Calu3 (cell line): ENCODE measurements at regions not wholly inside any gene's neighbourhood (a gene's known extent, or its start where the extent isn't known, plus 50 kb on each side); places are given as distances from the start of the nearest gene placed in this dataset.

Source experiments
- BruUV-seq: library from RNA; stranded (reverse); fragments of 400-500 nt; replicated peaks from 2 replicates; lab custom pipeline; 2021; lab: Mats Ljungman, UMichigan
- CTCF ChIA-PET: fragments of 300-600 bp; sonication (Branson Sonifier 250); formaldehyde crosslinking; loops from one replicate; lab custom pipeline; 2022; ENCODE audit warnings: antibody characterized with exemption; lab: Charles Lee
- DNase-seq: peaks from one replicate; pipeline ENCODE4 v3.0.0; 2022
- H3K27ac Mint-ChIP-seq: one replicate; pipeline ENCODE4 v1.8.0; 2022; ENCODE audit warnings: mixed read lengths; ENCODE audit not compliant: unreplicated experiment
- H3K27me3 Mint-ChIP-seq: one replicate; pipeline ENCODE4 v1.8.0; 2022; ENCODE audit warnings: mixed read lengths; ENCODE audit not compliant: unreplicated experiment
- H3K36me3 Mint-ChIP-seq: one replicate; pipeline ENCODE4 v1.8.0; 2022; ENCODE audit warnings: mild to moderate bottlenecking, moderate library complexity, mixed read lengths; ENCODE audit not compliant: insufficient read depth, unreplicated experiment
- H3K4me1 Mint-ChIP-seq: one replicate; pipeline ENCODE4 v1.8.0; 2022; ENCODE audit warnings: mild to moderate bottlenecking, low read depth, mixed read lengths; ENCODE audit not compliant: unreplicated experiment
- H3K4me3 Mint-ChIP-seq: one replicate; pipeline ENCODE4 v1.8.0; 2022; ENCODE audit warnings: mild to moderate bottlenecking, low read depth, moderate library complexity, mixed read lengths; ENCODE audit not compliant: unreplicated experiment
- H3K9me3 Mint-ChIP-seq: one replicate; pipeline ENCODE4 v1.8.0; 2022; ENCODE audit warnings: low read depth, mixed read lengths; ENCODE audit not compliant: unreplicated experiment
- CTCF ChIP-seq: fragments of 200-600 bp; IDR thresholded peaks from one replicate; pipeline ENCODE4 v1.8.0; 2022; ENCODE audit warnings: antibody characterized with exemption; ENCODE audit not compliant: unreplicated experiment
- intact Hi-C: fragments of 100-400 bp; cut with micrococcal nuclease; formaldehyde crosslinking; loops from one replicate; pipeline ENCODE4 v1.10.0; 2022; ENCODE audit not compliant: unreplicated experiment

- DNase-seq = no peak
- Mint-ChIP-seq H3K4me3 (no peak overlapping the region), H3K27ac (no peak overlapping the region), H3K36me3 (no peaks in the 10 kb centered on the region), H3K27me3 (no peaks in the 10 kb centered on the region), H3K4me1 (no peaks in the 10 kb centered on the region), H3K9me3 (peaks cover 7% of the 10 kb centered on the region)
- BruUV-seq = no TSS peak
- TF ChIP-seq CTCF = no peak
- intact Hi-C loops = no loop called here
- CTCF ChIA-PET = no interaction called here
Measured at GRCh38 chr6:133026705-133027104, 212.3 kb downstream of the RPS12 start.

GRCh38 chr6:133033263-133033662, 207.9 kb upstream of the EYA4 start:
- CTCF ChIA-PET = no interaction called here
- Mint-ChIP-seq H3K4me3 (no peak overlapping the region), H3K36me3 (no peaks in the 10 kb centered on the region), H3K27me3 (no peaks in the 10 kb centered on the region), H3K4me1 (no peaks in the 10 kb centered on the region), H3K9me3 (peaks cover 6% of the 10 kb centered on the region), H3K27ac (no peak overlapping the region)
- intact Hi-C loops = no loop called here
- no peak for DNase-seq
- TF ChIP-seq CTCF = no peak
- no TSS peak for BruUV-seq

GRCh38 chr6:133034509-133035206, 206.5 kb upstream of the EYA4 start:
- BruUV-seq = no TSS peak
- CTCF ChIA-PET = no interaction called here
- no peak for TF ChIP-seq CTCF
- no peak overlapping the region for H3K4me3 Mint-ChIP-seq
- intact Hi-C loops = no loop called here
- H3K9me3 Mint-ChIP-seq = peaks cover 5% of the 10 kb centered on the region
- H3K36me3 Mint-ChIP-seq = no peaks in the 10 kb centered on the region
- no peak for DNase-seq
- H3K27me3 Mint-ChIP-seq = no peaks in the 10 kb centered on the region
- H3K4me1 Mint-ChIP-seq = no peaks in the 10 kb centered on the region
- H3K27ac Mint-ChIP-seq = no peak overlapping the region

GRCh38 chr6:133040094-133040802, 200.9 kb upstream of the EYA4 start:
- peak; percentile 61 for DNase-seq
- Mint-ChIP-seq H3K36me3 (no peaks in the 10 kb centered on the region), H3K4me3 (no peak overlapping the region), H3K27ac (no peak overlapping the region), H3K27me3 (no peaks in the 10 kb centered on the region), H3K4me1 (peaks cover 16% of the 10 kb centered on the region), H3K9me3 (no peaks in the 10 kb centered on the region)
- TF ChIP-seq CTCF = peak; percentile 57
- intact Hi-C loops = loop anchor here (1.0 to 10.0 kb wide), 5 partner anchors 57 to 512 kb away; no protein-coding TSS in a partner anchor
- no TSS peak for BruUV-seq
- CTCF ChIA-PET = interaction anchor here (0.8 kb wide), 1 partner anchor 788 kb away, joined by 3 read pairs; no protein-coding TSS in a partner anchor
